HL-60 (cell line): ENCODE measurements at regions not wholly inside any gene's neighbourhood (a gene's known extent, or its start where the extent isn't known, plus 50 kb on each side); places are given as distances from the start of the nearest gene placed in this dataset.

Experiments
- DNase-seq, 2 experiments: peaks; one replicate each; pipeline ENCODE4 v3.0.0-alpha.2; 2010 to 2020; ENCODE audit warnings: low read depth in 1 of 2, low spot score in 1 of 2
- H3K27ac ChIP-seq: fragments of 250-450 bp; sonication (Bioruptor Pico); replicated peaks from 2 replicates; pipeline ENCODE4 v1.5.1; 2020; ENCODE audit warnings: mild to moderate bottlenecking, moderate library complexity
- H3K27me3 ChIP-seq: fragments of 250-450 bp; sonication (Bioruptor Pico); 2 replicates; pipeline ENCODE4 v1.5.1; 2021; ENCODE audit warnings: mild to moderate bottlenecking, moderate library complexity; ENCODE audit not compliant: insufficient read depth, poor library complexity, severe bottlenecking
- H3K4me3 ChIP-seq: replicated peaks from 2 replicates; pipeline ENCODE4 v1.5.1; 2011; ENCODE audit warnings: mild to moderate bottlenecking, control low read depth, low read length; ENCODE audit not compliant: insufficient read depth
- CTCF ChIP-seq: IDR thresholded peaks from one replicate; pipeline ENCODE4 v1.5.1; 2011; ENCODE audit warnings: low read length, control low read depth, inconsistent platforms; ENCODE audit not compliant: insufficient read depth
- GABPA ChIP-seq: IDR thresholded peaks from 2 replicates; pipeline ENCODE4 v1.6.1; 2012; ENCODE audit warnings: low read depth
- POLR2AphosphoS5 ChIP-seq: IDR thresholded peaks from 2 replicates; pipeline ENCODE4 v1.6.1; 2012; ENCODE audit warnings: low read depth
- REST ChIP-seq: IDR thresholded peaks from 2 replicates; pipeline ENCODE4 v1.6.1; 2012; ENCODE audit warnings: low read depth; ENCODE audit not compliant: insufficient replicate concordance
- SPI1 ChIP-seq: IDR thresholded peaks from 2 replicates; pipeline ENCODE4 v1.6.1; 2012; ENCODE audit warnings: low read depth, mild to moderate bottlenecking, borderline replicate concordance

- no peak for DNase-seq
- no peak overlapping the region for H3K27ac ChIP-seq
- TF ChIP-seq CTCF (no peak), GABPA (no peak), REST (no peak), POLR2AphosphoS5 (no peak), SPI1 (no peak)
- H3K4me3 ChIP-seq: no peak overlapping the region
- H3K27me3 ChIP-seq: no peaks in the 10 kb centered on the region
Observed at GRCh38 chr16:80129791-80130190, 411.0 kb upstream of the DYNLRB2 start.

DNA sequence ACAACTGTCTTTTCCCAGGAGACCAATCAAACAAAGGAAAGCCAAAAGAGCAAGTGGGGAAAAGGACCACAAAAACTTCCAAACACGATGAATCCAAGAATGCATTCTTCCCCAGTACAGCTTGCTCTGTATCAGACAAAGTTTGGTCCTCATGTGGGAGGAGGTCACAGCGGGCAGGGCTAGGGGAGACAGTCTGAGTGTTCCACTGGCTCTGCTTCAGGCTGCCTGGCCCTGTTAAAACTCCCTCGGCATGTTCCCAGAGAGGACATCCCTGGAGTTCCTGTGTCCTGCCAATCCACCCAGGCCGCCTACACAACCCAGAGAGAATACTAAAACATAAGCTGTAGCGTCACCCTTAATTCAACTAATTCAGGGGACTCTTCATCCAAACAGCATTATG lies 415.1 kb upstream of the DYNLRB2 start:
- TF ChIP-seq CTCF: no peak
- no peak for TF ChIP-seq POLR2AphosphoS5
- TF ChIP-seq GABPA: no peak
- TF ChIP-seq SPI1: no peak
- TF ChIP-seq REST: no peak
- Histone ChIP-seq H3K27ac (no peak overlapping the region), H3K4me3 (no peak overlapping the region), H3K27me3 (no peaks in the 10 kb centered on the region)
- no peak for DNase-seq

- Histone ChIP-seq H3K27ac (no peak overlapping the region), H3K27me3 (no peaks in the 10 kb centered on the region), H3K4me3 (no peak overlapping the region)
- no peak for DNase-seq
- no peak for TF ChIP-seq POLR2AphosphoS5
- no peak for TF ChIP-seq REST
- no peak for TF ChIP-seq SPI1
- no peak for TF ChIP-seq GABPA
- TF ChIP-seq CTCF: no peak
Observed at GRCh38 chr16:80123189-80123588, 417.6 kb upstream of the DYNLRB2 start.
